H1 (cell line): ENCODE measurements at regions not wholly inside any gene's neighbourhood (a gene's known extent, or its start where the extent isn't known, plus 50 kb on each side); places are given as distances from the start of the nearest gene placed in this dataset.

Source experiments
- ATF3 ChIP-seq: IDR thresholded peaks from 2 replicates; pipeline ENCODE4 v1.6.1; 2011; ENCODE audit warnings: low read depth, mild to moderate bottlenecking, low read length; ENCODE audit not compliant: insufficient read depth
- CHD1 ChIP-seq: IDR thresholded peaks from 2 replicates; pipeline ENCODE4 v1.6.1; 2012; ENCODE audit warnings: low read depth, low read length, improper control_type of control experiment
- CHD2 ChIP-seq: IDR thresholded peaks from 2 replicates; pipeline ENCODE4 v1.6.1; 2012; ENCODE audit warnings: low read length, improper control_type of control experiment
- CHD7 ChIP-seq: fragments of 300-600 bp; sonication (generic); IDR thresholded peaks from 2 replicates; pipeline ENCODE4 v1.7.1; 2012; ENCODE audit warnings: low read length, moderate library complexity, mild to moderate bottlenecking, inconsistent platforms; ENCODE audit not compliant: insufficient replicate concordance
- FOSL1 ChIP-seq: IDR thresholded peaks from 2 replicates; pipeline ENCODE4 v1.6.1; 2011; ENCODE audit warnings: mild to moderate bottlenecking, low read depth, low read length, moderate library complexity; ENCODE audit not compliant: insufficient read depth
- JUN ChIP-seq: IDR thresholded peaks from 2 replicates; pipeline ENCODE4 v1.6.1; 2011; ENCODE audit warnings: low read depth, mild to moderate bottlenecking, improper control_type of control experiment, low read length
- KDM5A ChIP-seq: fragments of 200-600 bp; IDR thresholded peaks from 2 replicates; pipeline ENCODE4 v1.7.1; 2012; ENCODE audit warnings: mild to moderate bottlenecking, low read length, inconsistent platforms, mixed read lengths
- POLR2AphosphoS5 ChIP-seq: IDR thresholded peaks from 2 replicates; pipeline ENCODE4 v1.6.1; 2011; ENCODE audit warnings: low read depth, low read length
- SP2 ChIP-seq: IDR thresholded peaks from 2 replicates; pipeline ENCODE4 v1.6.1; 2012; ENCODE audit warnings: mild to moderate bottlenecking, low read length, inconsistent platforms
- SUZ12 ChIP-seq: fragments of 200-600 bp; sonication (generic); IDR thresholded peaks from 2 replicates; pipeline ENCODE4 v1.6.1; 2012; ENCODE audit warnings: mild to moderate bottlenecking, inconsistent platforms, low read length, moderate library complexity, mixed read lengths
- ZNF274 ChIP-seq: IDR thresholded peaks from 2 replicates; pipeline ENCODE4 v1.7.0; 2012; ENCODE audit warnings: low read length, borderline replicate concordance; ENCODE audit errors: extremely low read depth

- TF ChIP-seq CHD7 (no peak), POLR2AphosphoS5 (no peak), KDM5A (no peak), JUN (no peak), SP2 (no peak), SUZ12 (no peak), ZNF274 (no peak), FOSL1 (no peak), CHD1 (no peak), CHD2 (no peak), ATF3 (no peak)
Observed at GRCh38 chr13:26457212-26457611, 100.3 kb upstream of the WASF3 start (continued).
